H1 (cell line): ENCODE measurements at regions not wholly inside any gene's neighbourhood (a gene's known extent, or its start where the extent isn't known, plus 50 kb on each side); places are given as distances from the start of the nearest gene placed in this dataset.

Source experiments
- BRCA1 ChIP-seq: IDR thresholded peaks from 2 replicates; pipeline ENCODE4 v1.6.1; 2012; ENCODE audit warnings: low read depth, low read length, improper control_type of control experiment
- CREB1 ChIP-seq: IDR thresholded peaks from 2 replicates; pipeline ENCODE4 v1.6.1; 2012; ENCODE audit warnings: inconsistent platforms
- FOSL1 ChIP-seq: IDR thresholded peaks from 2 replicates; pipeline ENCODE4 v1.6.1; 2011; ENCODE audit warnings: mild to moderate bottlenecking, low read depth, low read length, moderate library complexity; ENCODE audit not compliant: insufficient read depth
- GABPA ChIP-seq: IDR thresholded peaks from 2 replicates; pipeline ENCODE4 v1.6.1; 2011; ENCODE audit warnings: mild to moderate bottlenecking, low read length, moderate library complexity, borderline replicate concordance; ENCODE audit not compliant: insufficient read depth
- KDM1A ChIP-seq: fragments of 200-600, 300-600 bp; sonication (generic); IDR thresholded peaks from 2 replicates; pipeline ENCODE4 v1.7.1; 2016; ENCODE audit warnings: mild to moderate bottlenecking, low read length, borderline replicate concordance
- POLR2A ChIP-seq, 2 experiments: IDR thresholded peaks; 1 replicate in 1 of 2; 2 replicates in 1 of 2; pipeline ENCODE4 v1.6.1; 2011; ENCODE audit warnings: low read depth in 2 of 2, low read length in 2 of 2, mild to moderate bottlenecking in 2 of 2; ENCODE audit errors: control extremely low read depth in 1 of 2
- POLR2AphosphoS5 ChIP-seq: IDR thresholded peaks from 2 replicates; pipeline ENCODE4 v1.6.1; 2011; ENCODE audit warnings: low read depth, low read length
- SRF ChIP-seq: IDR thresholded peaks from 2 replicates; pipeline ENCODE4 v1.6.1; 2011; ENCODE audit warnings: mild to moderate bottlenecking, low read depth, low read length, moderate library complexity
- TAF1 ChIP-seq: IDR thresholded peaks from 2 replicates; pipeline ENCODE4 v1.6.1; 2011; ENCODE audit warnings: mild to moderate bottlenecking, low read depth, low read length
- YY1 ChIP-seq: IDR thresholded peaks from 2 replicates; pipeline ENCODE4 v1.6.1; 2011; ENCODE audit warnings: low read depth, mild to moderate bottlenecking, low read length
- ZNF274 ChIP-seq: IDR thresholded peaks from 2 replicates; pipeline ENCODE4 v1.7.0; 2012; ENCODE audit warnings: low read length, borderline replicate concordance; ENCODE audit errors: extremely low read depth
- TF ChIP-seq, protein P1 (sequence below): IDR thresholded peaks from 2 replicates; pipeline ENCODE4 v1.6.1; 2012; ENCODE audit warnings: inconsistent platforms
- TF ChIP-seq, protein P2 (sequence below), 3 experiments: IDR thresholded peaks; 1 replicate in 2 of 3; 2 replicates in 1 of 3; pipeline versions ENCODE4 v1.5.1 to v1.6.1; 2011; ENCODE audit warnings: low read length in 3 of 3, mild to moderate bottlenecking in 3 of 3, inconsistent platforms in 2 of 3, low read depth in 1 of 3, moderate library complexity in 1 of 3; ENCODE audit not compliant: insufficient read depth in 1 of 3; ENCODE audit errors: control extremely low read depth in 1 of 3
- TF ChIP-seq, protein P3 (sequence below): IDR thresholded peaks from 2 replicates; pipeline ENCODE4 v1.6.1; 2011; ENCODE audit warnings: low read depth, mild to moderate bottlenecking, low read length; ENCODE audit not compliant: insufficient read depth

DNA sequence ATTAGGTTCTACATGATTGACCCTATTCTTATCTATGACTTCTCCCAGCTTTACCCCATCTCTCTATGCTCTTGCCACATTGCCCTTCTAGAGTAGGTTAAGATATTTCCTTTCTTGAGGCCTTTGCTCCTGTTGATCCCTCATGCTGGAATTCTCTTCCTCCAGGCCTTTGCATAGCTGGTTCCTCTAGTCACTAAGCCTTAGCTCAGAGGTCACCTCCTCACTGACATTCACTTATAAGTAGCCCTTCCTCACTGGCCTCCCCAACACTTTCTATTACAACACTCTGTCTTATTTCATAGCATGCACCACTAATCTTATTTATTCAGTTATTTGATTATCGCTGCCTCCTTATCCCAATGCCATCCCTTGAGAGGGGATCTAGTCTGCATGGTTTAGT lies 228.4 kb upstream of the COL8A1 start:
- TF ChIP-seq, protein P1, sequence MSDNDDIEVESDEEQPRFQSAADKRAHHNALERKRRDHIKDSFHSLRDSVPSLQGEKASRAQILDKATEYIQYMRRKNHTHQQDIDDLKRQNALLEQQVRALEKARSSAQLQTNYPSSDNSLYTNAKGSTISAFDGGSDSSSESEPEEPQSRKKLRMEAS: no peak
- TF ChIP-seq, protein P2, sequence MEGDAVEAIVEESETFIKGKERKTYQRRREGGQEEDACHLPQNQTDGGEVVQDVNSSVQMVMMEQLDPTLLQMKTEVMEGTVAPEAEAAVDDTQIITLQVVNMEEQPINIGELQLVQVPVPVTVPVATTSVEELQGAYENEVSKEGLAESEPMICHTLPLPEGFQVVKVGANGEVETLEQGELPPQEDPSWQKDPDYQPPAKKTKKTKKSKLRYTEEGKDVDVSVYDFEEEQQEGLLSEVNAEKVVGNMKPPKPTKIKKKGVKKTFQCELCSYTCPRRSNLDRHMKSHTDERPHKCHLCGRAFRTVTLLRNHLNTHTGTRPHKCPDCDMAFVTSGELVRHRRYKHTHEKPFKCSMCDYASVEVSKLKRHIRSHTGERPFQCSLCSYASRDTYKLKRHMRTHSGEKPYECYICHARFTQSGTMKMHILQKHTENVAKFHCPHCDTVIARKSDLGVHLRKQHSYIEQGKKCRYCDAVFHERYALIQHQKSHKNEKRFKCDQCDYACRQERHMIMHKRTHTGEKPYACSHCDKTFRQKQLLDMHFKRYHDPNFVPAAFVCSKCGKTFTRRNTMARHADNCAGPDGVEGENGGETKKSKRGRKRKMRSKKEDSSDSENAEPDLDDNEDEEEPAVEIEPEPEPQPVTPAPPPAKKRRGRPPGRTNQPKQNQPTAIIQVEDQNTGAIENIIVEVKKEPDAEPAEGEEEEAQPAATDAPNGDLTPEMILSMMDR (IDR thresholded peaks at IDR 0.05; ENCODE audit: control extremely low read depth in 1 of 3, insufficient read depth in 1 of 3, low read depth in 1 of 3, low read length in 3 of 3): no peak
- TF ChIP-seq GABPA (no peak), SRF (no peak), POLR2A (IDR thresholded peaks at IDR 0.05; ENCODE audit: control extremely low read depth in 1 of 2, low read depth in 2 of 2, low read length in 2 of 2) (no peak), KDM1A (no peak), CREB1 (no peak), POLR2AphosphoS5 (no peak), BRCA1 (no peak), TAF1 (no peak), FOSL1 (no peak), ZNF274 (no peak), YY1 (no peak)
- TF ChIP-seq, protein P3, sequence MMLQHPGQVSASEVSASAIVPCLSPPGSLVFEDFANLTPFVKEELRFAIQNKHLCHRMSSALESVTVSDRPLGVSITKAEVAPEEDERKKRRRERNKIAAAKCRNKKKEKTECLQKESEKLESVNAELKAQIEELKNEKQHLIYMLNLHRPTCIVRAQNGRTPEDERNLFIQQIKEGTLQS: no peak
